ENCODE measurements at regions not wholly inside any gene's neighbourhood (a gene's known extent, or its start where the extent isn't known, plus 50 kb on each side); places are given as distances from the start of the nearest gene placed in this dataset.

- ATAC-seq (ENCODE audit: low FRiP score) (no peak), DNase-seq (ENCODE audit: low spot score) (no peak)
- no peak for TF ChIP-seq CTCF (IDR thresholded peaks at IDR 0.05)
These were observed 165.5 kb downstream of the ZIC1 start for GRCh38 chr3:147574621-147575020.

- no peak for TF ChIP-seq CTCF (IDR thresholded peaks at IDR 0.05)
- DNase-seq (ENCODE audit: low spot score) (no peak), ATAC-seq (ENCODE audit: low FRiP score) (no peak)
These were observed 166.2 kb downstream of the ZIC1 start for GRCh38 chr3:147575391-147575790.

GRCh38 chr3:147582642-147583041 lies 173.5 kb downstream of the ZIC1 start:
- TF ChIP-seq CTCF (IDR thresholded peaks at IDR 0.05), result no peak
- DNase-seq (ENCODE audit: low spot score) (no peak), ATAC-seq (ENCODE audit: low FRiP score) (no peak)

GRCh38 chr3:147589016-147589415 lies 179.9 kb downstream of the ZIC1 start:
- TF ChIP-seq CTCF (IDR thresholded peaks at IDR 0.05), result no peak
- DNase-seq (ENCODE audit: low spot score) (no peak), ATAC-seq (ENCODE audit: low FRiP score) (no peak)

GRCh38 chr3:147604136-147604535 lies 195.0 kb downstream of the ZIC1 start:
- no peak for TF ChIP-seq CTCF (IDR thresholded peaks at IDR 0.05)
- DNase-seq (ENCODE audit: low spot score), result no peak
- no peak for ATAC-seq (ENCODE audit: low FRiP score)

- DNase-seq (ENCODE audit: low spot score) (no peak), ATAC-seq (ENCODE audit: low FRiP score) (no peak)
- TF ChIP-seq CTCF (IDR thresholded peaks at IDR 0.05), result no peak
These were observed 204.6 kb downstream of the ZIC1 start for GRCh38 chr3:147613725-147614124.

GRCh38 chr3:147614210-147614609 lies 205.0 kb downstream of the ZIC1 start:
- no peak for ATAC-seq (ENCODE audit: low FRiP score)
- no peak for TF ChIP-seq CTCF (IDR thresholded peaks at IDR 0.05)
- no peak for DNase-seq (ENCODE audit: low spot score)
